K562 (cell line): ENCODE measurements at regions not wholly inside any gene's neighbourhood (a gene's known extent, or its start where the extent isn't known, plus 50 kb on each side); places are given as distances from the start of the nearest gene placed in this dataset.

Experiments
- ATAC-seq: fragments of 200-7000 bp; cut with Tn5 transposase; 3 replicates; pipeline ENCODE4 v1.9.1; 2020; ENCODE audit warnings: moderate library complexity
- BruUV-seq: library from RNA; stranded (reverse); fragments of 400-500 nt; replicated peaks from 2 replicates; lab custom pipeline; 2021; lab: Mats Ljungman, UMichigan
- CTCF ChIA-PET: fragments of 300-600 bp; formaldehyde crosslinking; extraction: SDS; loops from one replicate; lab custom pipeline; 2021; ENCODE audit warnings: low intra/inter-chr PET ratio; lab: Yijun Ruan, JAX
- POLR2A ChIA-PET: fragments of 300-600, 350-650 bp; sonication (Branson Sonifier 250); formaldehyde crosslinking; extraction: SDS; loops from one replicate; lab custom pipeline; 2021; ENCODE audit warnings: antibody characterized with exemption, inconsistent platforms; lab: Yijun Ruan, JAX
- DNase-seq, 4 experiments: peaks; one replicate each; pipeline versions ENCODE4 v3.0.0 to v3.0.0-alpha.2; 2011 to 2018; ENCODE audit warnings: low spot score in 3 of 4, mixed read lengths in 3 of 4; ENCODE audit errors: extremely low read depth in 1 of 4
- FAIRE-seq: peaks from 2 replicates; lab custom pipeline; 2011; peaks lifted over from hg19 to GRCh38; lab: Jason Lieb, UNC
- H2AFZ ChIP-seq: 2 replicates; pipeline ENCODE4 v1.6.0; 2011; ENCODE audit warnings: low read depth, low read length, control low read depth, inconsistent platforms
- H3K27ac ChIP-seq: fragments of 200-600 bp; 3 replicates; pipeline ENCODE4 v1.8.0; 2011; ENCODE audit warnings: low read depth, mild to moderate bottlenecking, control low read depth, inconsistent platforms, low read length, moderate library complexity, mixed read lengths; ENCODE audit errors: extremely low read depth
- H3K27me3 ChIP-seq, 2 experiments: fragments of 300-600 bp in 1 of 2; 2 replicates in 1 of 2; 3 replicates in 1 of 2; pipeline versions ENCODE4 v1.6.0 to v1.8.0; 2011; ENCODE audit warnings: inconsistent platforms in 2 of 2, low read length in 2 of 2, mild to moderate bottlenecking in 1 of 2, mixed read lengths in 1 of 2, moderate library complexity in 1 of 2; ENCODE audit not compliant: control insufficient read depth in 2 of 2, insufficient read depth in 2 of 2
- H3K36me3 ChIP-seq: fragments of 300-600 bp; 3 replicates; pipeline ENCODE4 v1.8.0; 2011; ENCODE audit warnings: mild to moderate bottlenecking, low read length, inconsistent platforms; ENCODE audit not compliant: control insufficient read depth, insufficient read depth
- H3K4me1 ChIP-seq, 2 experiments: fragments of 200-600 bp in 1 of 2; replicated peaks in 1 of 2; 2 replicates in 1 of 2; 3 replicates in 1 of 2; pipeline versions ENCODE4 v1.5.1 to v1.8.0; 2011; ENCODE audit warnings: inconsistent platforms in 2 of 2, low read length in 2 of 2, mild to moderate bottlenecking in 1 of 2, mixed read lengths in 1 of 2, moderate library complexity in 1 of 2; ENCODE audit not compliant: control insufficient read depth in 2 of 2, insufficient read depth in 2 of 2
- H3K4me2 ChIP-seq: 2 replicates; pipeline ENCODE4 v1.6.1; 2011; ENCODE audit warnings: low read length, control low read depth, inconsistent platforms, mixed read lengths; ENCODE audit not compliant: insufficient read depth
- H3K4me3 ChIP-seq: fragments of 200-600 bp; sonication (generic), shearing (Covaris generic); 2 replicates; pipeline ENCODE4 v1.5.1; 2016; ENCODE audit warnings: control low read depth, inconsistent platforms
- H3K79me2 ChIP-seq: fragments of 200-600 bp; 3 replicates; pipeline ENCODE4 v1.8.0; 2011; ENCODE audit warnings: low read length, inconsistent platforms; ENCODE audit not compliant: control insufficient read depth, insufficient read depth
- H3K9ac ChIP-seq, 2 experiments: 2 replicates each; pipeline versions ENCODE4 v1.6.0 to v1.6.1; 2011; ENCODE audit warnings: low read depth in 2 of 2, low read length in 2 of 2, control low read depth in 1 of 2, inconsistent platforms in 1 of 2, mild to moderate bottlenecking in 1 of 2, mixed read lengths in 1 of 2; ENCODE audit not compliant: insufficient read depth in 1 of 2
- H3K9me1 ChIP-seq: one replicate; pipeline ENCODE4 v1.6.0; 2011; ENCODE audit warnings: inconsistent platforms, mild to moderate bottlenecking, low read length, moderate library complexity; ENCODE audit not compliant: control insufficient read depth, insufficient read depth
- H3K9me3 ChIP-seq: replicated peaks from 2 replicates; pipeline ENCODE4 v1.5.1; 2011; ENCODE audit warnings: low read depth, low read length, inconsistent platforms; ENCODE audit not compliant: control insufficient read depth, insufficient read depth
- H4K20me1 ChIP-seq: replicated peaks from 2 replicates; pipeline ENCODE4 v1.6.1; 2011; ENCODE audit warnings: low read length, inconsistent platforms, mixed read lengths; ENCODE audit not compliant: control insufficient read depth, insufficient read depth
- ARID1B ChIP-seq: fragments of 450-650 bp; IDR thresholded peaks from 2 replicates; pipeline ENCODE4 v1.6.1; 2016; ENCODE audit warnings: antibody characterized with exemption, mild to moderate bottlenecking, inconsistent platforms
- ARID4B ChIP-seq: sonication (generic); formaldehyde crosslinking; IDR thresholded peaks from 2 replicates; pipeline ENCODE4 v1.8.0; 2022; ENCODE audit warnings: mild to moderate bottlenecking, missing genetic modification reagents
- CBFA2T3 ChIP-seq: fragments of 450-650 bp; IDR thresholded peaks from 2 replicates; pipeline ENCODE4 v1.6.1; 2017
- FOXJ2 ChIP-seq: fragments of 200-800 bp; sonication (Bioruptor generic); IDR thresholded peaks from 2 replicates; pipeline ENCODE4 v1.6.1; 2016; ENCODE audit warnings: missing genetic modification characterization, missing compliant biosample characterization
- MXI1 ChIP-seq: IDR thresholded peaks from 2 replicates; pipeline ENCODE4 v1.6.1; 2011; ENCODE audit warnings: low read depth, mild to moderate bottlenecking, improper control_type of control experiment, low read length
- NCOR1 ChIP-seq: fragments of 450-650 bp; IDR thresholded peaks from 2 replicates; pipeline ENCODE4 v1.6.1; 2016; ENCODE audit warnings: mild to moderate bottlenecking, moderate library complexity
- PTRF ChIP-seq: fragments of 450-650 bp; IDR thresholded peaks from 2 replicates; pipeline ENCODE4 v1.6.1; 2016; ENCODE audit warnings: mild to moderate bottlenecking, missing genetic modification characterization, missing compliant biosample characterization
- PURB ChIP-seq: sonication (generic); formaldehyde crosslinking; IDR thresholded peaks from 2 replicates; pipeline ENCODE4 v1.9.0; 2021; ENCODE audit warnings: low read depth, mild to moderate bottlenecking, missing genetic modification reagents
- RFX5 ChIP-seq: IDR thresholded peaks from 2 replicates; pipeline ENCODE4 v1.6.1; 2011; ENCODE audit warnings: low read depth, mild to moderate bottlenecking, improper control_type of control experiment, low read length
- ZBTB7A ChIP-seq: IDR thresholded peaks from 2 replicates; pipeline ENCODE4 v1.6.1; 2011; ENCODE audit warnings: low read depth, mild to moderate bottlenecking, low read length, moderate library complexity, borderline replicate concordance; ENCODE audit not compliant: control insufficient read depth
- ZFP36 ChIP-seq: fragments of 150-350 bp; IDR thresholded peaks from 2 replicates; pipeline ENCODE4 v1.6.1; 2018; ENCODE audit warnings: low read length, low read depth; ENCODE audit not compliant: partially characterized antibody
- ZFX ChIP-seq: sonication (generic); formaldehyde crosslinking; IDR thresholded peaks from 2 replicates; pipeline ENCODE4 v1.8.0; 2022; ENCODE audit warnings: mild to moderate bottlenecking, missing genetic modification reagents, moderate library complexity
- ZNF316 ChIP-seq: fragments of 450-650 bp; IDR thresholded peaks from 2 replicates; pipeline ENCODE4 v1.6.1; 2016
- WGBS: fragments of 100-300 bp; shearing (Covaris generic); methylation state at CpG from one replicate; pipeline ENCODE4 v1.1.6; 2016; ENCODE audit warnings: low coverage, mixed read lengths; ENCODE audit not compliant: insufficient coverage; ENCODE audit errors: missing lambda C conversion rate; 5-methylcytosine and 5-hydroxymethylcytosine counted together
- in situ Hi-C: fragments of 300-500 bp; cut with MboI; formaldehyde crosslinking; loops from 4 replicates; pipeline ENCODE4 v1.15.0; 2018; ENCODE audit warnings: inconsistent platforms, mixed read lengths
- intact Hi-C: fragments of 100-400 bp; cut with micrococcal nuclease; formaldehyde crosslinking; loops from 2 replicates; pipeline ENCODE4 v1.14.2; 2022

GRCh38 chr6:112967974-112968373 lies 620.8 kb downstream of the RFPL4B start:
- no TSS peak for BruUV-seq
- POLR2A ChIA-PET: no interaction called here
- FAIRE-seq: no peak

GRCh38 chr6:112971651-112972050 lies 624.5 kb downstream of the RFPL4B start:
- in situ Hi-C loops: no loop called here
- H3K9ac ChIP-seq: no peak overlapping the region
- H2AFZ ChIP-seq: no peak overlapping the region
- peaks cover 3% of the 10 kb centered on the region; the same call in 1 of the 2 replicates for H3K9me3 ChIP-seq
- CTCF ChIA-PET: no interaction called here
- no peaks in the 10 kb centered on the region for H4K20me1 ChIP-seq
- no peak overlapping the region for H3K4me3 ChIP-seq
- H3K27me3 ChIP-seq: no peaks in the 10 kb centered on the region
- intact Hi-C loops: no loop called here
- WGBS: 77% methylated on average over 1 of the region's 1 CpG
- TF ChIP-seq RFX5 (no peak), MXI1 (no peak), NCOR1 (no peak), ARID4B (CRISPR knock-in tag) (no peak), CBFA2T3 (no peak), ZBTB7A (no peak), PURB (CRISPR knock-in tag) (no peak), ZNF316 (no peak), FOXJ2 (no peak), ARID1B (no peak), ZFX (CRISPR knock-in tag) (no peak)
- POLR2A ChIA-PET: interaction anchor here (0.9 kb wide), 1 partner anchor 10 kb away, joined by 4 read pairs; no protein-coding TSS in a partner anchor
- FAIRE-seq (no peak), ATAC-seq (no peak), DNase-seq (no peak)
- no peaks in the 10 kb centered on the region for H3K9me1 ChIP-seq
- no TSS peak for BruUV-seq
- H3K4me1 ChIP-seq: no peaks in the 10 kb centered on the region
- no peak overlapping the region for H3K27ac ChIP-seq
- no peaks in the 10 kb centered on the region for H3K79me2 ChIP-seq
- no peak overlapping the region for H3K4me2 ChIP-seq
- no peaks in the 10 kb centered on the region for H3K36me3 ChIP-seq

More at GRCh38 chr6:112967974-112968373, 620.8 kb downstream of the RFPL4B start:
- WGBS: 100% methylated on average over 1 of the region's 1 CpG
- Histone ChIP-seq H3K4me1 (no peaks in the 10 kb centered on the region), H2AFZ (no peak overlapping the region), H3K9me3 (peaks cover 3% of the 10 kb centered on the region; the same call in 1 of the 2 replicates), H3K4me3 (no peak overlapping the region), H3K27me3 (no peaks in the 10 kb centered on the region), H3K79me2 (no peaks in the 10 kb centered on the region), H3K4me2 (no peak overlapping the region), H3K9ac (no peak overlapping the region), H3K9me1 (no peaks in the 10 kb centered on the region), H3K27ac (no peak overlapping the region), H3K36me3 (no peaks in the 10 kb centered on the region), H4K20me1 (no peaks in the 10 kb centered on the region)
- in situ Hi-C loops: no loop called here
- intact Hi-C loops: no loop called here
- CTCF ChIA-PET: no interaction called here
- no peak for DNase-seq
- peak; percentile 46 for TF ChIP-seq ZFP36
- TF ChIP-seq PTRF: no peak
- no peak for ATAC-seq
